ENCODE measurements at regions not wholly inside any gene's neighbourhood (a gene's known extent, or its start where the extent isn't known, plus 50 kb on each side); places are given as distances from the start of the nearest gene placed in this dataset.
"Not testable (repeated sequence)": the region's sequence is repeated elsewhere in the genome, so short reads cannot be mapped to it uniquely, and the experiment has no call there.

DNA sequence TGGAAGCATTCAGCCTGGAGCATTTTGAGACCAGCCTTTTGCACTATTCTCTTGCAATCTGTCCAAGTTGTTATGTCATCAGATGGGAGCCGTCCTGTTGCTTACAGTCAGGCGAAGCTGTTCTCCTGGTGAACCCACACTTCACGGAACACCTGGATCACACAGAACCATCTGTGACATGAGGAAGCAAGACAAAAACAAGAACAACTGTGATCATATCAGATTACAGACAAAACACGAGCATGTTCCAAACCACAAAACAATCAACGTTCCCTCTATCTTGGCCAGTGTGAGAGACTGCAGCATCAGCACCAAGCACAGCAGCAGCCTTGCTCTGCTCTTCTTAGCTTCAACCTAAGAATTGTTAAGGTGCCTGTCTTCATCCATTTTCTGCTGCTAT lies 180.5 kb upstream of the SFSWAP start:
- DNase-seq = peak; percentile 5

DNA sequence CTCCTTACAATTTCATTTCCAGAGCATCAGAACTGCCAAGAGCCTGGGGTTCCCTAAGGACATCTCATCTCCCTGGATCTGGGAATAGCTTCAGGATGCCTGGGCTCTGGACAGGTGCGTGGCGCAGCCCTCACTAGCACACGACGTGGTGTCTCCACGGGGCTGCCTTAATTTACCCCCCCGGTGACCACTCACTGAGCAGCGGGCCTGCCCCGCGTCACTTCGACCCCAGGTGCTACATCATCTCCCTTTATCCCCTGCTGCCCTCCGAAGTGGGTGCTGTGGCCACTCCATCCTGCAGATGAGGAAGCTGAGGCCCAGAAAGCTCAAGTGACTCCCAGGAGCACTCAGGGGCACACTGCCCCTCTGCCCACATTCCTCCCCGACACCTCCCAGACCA lies 177.8 kb upstream of the SFSWAP start:
- DNase-seq = no peak

DNA sequence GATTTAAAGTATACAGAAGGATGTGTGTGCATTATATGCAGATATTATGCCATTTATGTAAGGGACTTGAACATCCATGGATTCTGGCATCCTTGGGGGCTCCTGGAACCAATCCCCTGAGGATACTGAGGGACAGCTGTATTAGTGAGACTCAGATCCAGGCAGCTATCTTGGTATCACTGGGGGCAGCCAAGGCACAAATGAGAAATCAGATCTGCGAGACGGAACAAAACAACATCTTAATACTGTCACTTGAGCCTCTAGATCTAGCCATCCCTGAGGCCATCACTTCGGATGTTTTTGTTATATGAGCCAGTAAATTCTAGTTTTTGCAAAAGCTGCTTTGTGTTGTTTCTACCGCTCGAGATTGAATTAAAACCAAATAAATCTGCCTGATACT lies 175.1 kb upstream of the SFSWAP start:
- no peak for DNase-seq

DNA sequence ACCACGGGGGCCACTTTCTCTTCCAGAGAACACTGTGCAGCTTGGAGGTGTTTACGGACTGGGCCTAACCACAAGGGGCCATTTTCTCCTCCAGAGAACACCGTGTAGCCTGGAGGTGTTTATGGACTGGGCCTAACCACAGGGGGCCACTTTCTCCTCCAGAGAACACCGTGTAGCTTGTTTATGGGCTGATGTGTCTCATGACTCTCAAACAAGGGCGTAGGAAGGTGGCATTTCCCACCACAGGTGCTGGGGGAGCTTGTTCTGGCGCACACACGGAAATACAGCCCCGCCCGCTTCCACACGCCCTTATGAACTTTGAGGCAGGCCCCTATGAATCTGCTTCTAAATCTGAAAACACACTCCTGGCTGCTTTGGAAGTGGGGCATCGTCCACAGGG lies 174.6 kb upstream of the SFSWAP start:
- no peak for DNase-seq

DNA sequence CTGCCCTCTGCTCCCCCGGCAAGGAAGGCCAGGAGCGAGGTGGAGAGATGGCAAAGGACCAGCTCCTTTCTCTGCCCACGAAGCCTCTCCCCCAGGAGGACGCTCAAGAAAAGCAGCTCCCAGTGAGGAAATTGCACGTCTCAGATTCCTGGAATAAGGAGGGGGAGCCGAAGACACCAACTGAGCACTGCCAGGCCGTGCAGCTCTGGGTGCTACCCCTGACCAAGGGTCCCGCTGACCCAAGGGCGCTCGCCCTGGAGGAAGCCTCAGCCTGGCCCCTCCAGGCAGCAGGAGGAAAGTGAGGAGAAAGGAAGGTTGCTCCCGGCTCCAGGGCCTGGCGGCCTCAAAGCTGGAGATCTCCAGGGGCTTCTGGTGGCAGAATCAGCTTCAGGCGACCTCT lies 174.1 kb upstream of the SFSWAP start:
- DNase-seq = no peak

DNA sequence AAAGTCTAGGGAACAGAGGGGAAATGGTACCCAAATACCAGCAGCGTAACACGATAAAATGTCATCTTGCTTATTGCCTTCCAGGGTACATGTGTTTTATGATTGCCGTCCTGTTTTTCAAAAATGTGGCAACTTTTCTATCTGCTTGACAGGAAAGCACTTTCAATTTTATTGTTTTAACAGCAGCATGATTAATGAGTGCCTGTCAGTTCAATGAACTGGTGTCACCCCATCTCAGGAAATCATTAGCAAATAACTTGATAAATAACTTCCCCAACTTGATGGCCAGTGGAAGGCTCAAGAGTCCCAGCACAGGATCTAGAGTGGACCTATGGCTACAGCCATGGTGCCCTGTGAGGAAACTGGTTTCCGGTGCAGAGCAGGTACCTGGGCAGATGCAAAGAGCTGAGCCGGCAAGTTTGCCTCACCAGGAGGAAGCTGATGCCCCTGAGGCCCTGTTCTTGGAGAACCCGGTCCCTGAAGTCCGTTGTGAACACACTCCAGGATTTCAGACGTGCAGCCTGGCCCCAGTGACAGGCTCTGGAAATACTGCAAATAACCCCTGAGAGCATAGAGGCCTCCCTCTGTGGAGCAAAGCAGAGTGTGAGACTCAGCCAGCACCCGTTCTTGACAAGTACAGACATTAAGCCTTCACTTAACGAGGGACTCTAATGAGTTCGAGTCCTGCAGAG lies 173.5 kb upstream of the SFSWAP start:
- no peak for DNase-seq

DNA sequence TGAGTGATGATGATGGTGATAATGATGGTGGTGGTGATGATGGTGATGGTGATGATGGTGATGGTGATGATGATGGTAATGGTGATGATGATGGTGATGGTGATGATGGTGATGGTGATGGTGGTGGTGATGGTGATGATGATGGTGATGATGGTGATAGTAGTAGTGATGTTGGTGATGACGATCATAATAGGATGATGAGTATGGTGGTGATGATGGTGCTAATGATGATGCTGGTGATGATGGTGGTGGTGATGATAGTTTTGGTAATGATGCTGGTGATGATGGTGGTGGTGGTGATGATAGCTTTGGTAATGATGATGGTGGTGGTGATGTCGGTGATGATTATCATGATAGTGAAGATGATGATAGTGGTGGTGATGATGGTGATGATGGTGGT lies 171.5 kb upstream of the SFSWAP start:
- no peak for DNase-seq

DNA sequence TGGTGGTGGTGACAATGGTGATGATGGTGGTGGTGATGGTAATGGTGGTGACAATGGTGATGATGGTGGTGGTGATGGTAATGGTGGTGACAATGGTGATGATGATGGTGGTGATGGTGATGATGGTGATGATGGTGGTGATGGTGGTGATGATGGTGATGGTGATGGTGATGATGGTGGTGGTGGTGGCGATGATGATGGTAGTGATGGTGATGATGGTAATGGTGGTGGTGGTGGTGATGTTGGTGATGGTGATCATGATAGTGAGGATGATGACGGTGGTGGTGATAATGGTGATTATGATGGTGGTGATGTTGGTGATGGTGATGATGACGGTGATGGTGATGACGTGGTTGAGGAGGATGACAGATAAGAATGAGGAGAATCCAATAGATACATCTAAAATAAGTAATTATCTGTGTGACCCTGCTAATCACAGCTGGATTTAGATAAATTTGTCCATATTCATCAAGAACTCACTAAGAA lies 170.7 kb upstream of the SFSWAP start:
- no peak for DNase-seq

DNA sequence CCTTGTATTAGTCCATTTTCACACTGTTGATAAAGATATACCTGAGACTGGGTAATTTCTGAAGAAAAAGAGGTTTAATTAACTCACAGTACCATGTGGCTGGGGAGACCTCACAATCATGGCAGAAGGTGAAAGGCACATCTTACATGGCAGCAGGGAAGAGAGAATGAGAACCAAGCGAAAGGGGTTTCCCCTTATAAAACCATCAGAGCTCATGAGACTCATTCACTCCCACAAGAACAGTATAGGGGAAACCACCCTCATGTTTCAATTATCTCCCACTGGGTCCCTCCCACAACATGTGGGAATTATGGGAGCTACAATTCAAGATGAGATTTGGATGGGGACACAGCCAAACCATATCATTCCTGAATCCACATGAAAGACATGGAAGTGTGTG lies 169.4 kb upstream of the SFSWAP start:
- DNase-seq = not testable (repeated sequence)

DNA sequence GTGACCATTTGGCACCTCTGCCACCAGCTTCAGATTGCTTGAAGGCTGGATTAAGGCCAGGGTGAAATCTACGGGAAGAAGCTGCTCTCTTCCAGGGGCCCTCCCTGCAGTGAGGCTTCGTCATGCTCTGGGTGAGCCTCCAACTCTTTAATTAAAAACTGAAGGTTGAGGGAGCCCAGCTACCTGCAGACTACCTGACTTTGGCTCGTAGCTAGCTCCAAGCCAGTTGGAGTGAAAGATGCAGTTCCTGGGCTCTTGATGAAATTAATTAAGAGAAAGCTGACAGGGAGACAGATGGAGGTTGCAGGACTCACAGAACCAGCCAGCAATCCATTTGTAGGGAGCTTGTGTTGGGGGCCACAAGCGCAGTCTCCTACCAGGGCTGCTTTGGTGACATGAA lies 168.5 kb upstream of the SFSWAP start:
- no peak for DNase-seq

DNA sequence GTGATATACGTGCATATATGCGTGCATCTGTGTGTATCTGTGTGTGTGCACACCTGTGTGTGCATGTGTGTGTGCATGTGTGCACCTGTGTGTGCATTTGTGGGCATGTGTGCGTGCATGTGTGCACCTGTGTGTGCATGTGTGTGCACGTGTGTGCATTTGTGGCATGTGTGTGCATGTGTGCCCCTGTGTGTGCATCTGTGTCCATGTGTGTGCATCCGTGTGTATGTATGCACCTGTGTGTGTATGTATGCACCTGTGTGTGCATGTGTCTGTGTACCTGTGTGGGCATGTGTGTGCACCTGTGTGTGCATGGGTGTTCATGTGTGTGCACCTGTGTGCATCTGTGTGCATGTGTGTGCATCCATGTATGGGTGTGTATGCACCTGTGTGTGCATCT lies 167.8 kb upstream of the SFSWAP start:
- no peak for DNase-seq

DNA sequence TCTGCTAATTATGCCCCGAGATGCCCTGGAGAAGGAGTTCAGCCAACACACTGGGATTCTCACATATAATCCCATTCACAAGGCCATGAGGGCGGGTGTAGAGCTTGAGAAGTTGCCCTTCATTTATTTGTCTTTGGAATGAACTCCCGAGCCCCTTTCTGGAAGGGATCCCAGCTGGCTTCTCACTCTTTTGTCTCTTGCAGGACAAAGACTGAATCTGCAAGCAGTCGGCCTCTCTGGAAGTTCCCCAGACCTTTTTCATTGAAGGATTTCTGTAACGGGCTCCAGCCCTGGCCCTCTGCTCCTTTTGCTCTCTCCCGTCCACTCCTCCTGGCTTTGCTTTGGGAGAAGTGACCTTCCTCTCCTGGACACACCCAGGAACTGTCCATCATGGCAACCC lies 163.3 kb upstream of the SFSWAP start:
- DNase-seq = no peak

DNA sequence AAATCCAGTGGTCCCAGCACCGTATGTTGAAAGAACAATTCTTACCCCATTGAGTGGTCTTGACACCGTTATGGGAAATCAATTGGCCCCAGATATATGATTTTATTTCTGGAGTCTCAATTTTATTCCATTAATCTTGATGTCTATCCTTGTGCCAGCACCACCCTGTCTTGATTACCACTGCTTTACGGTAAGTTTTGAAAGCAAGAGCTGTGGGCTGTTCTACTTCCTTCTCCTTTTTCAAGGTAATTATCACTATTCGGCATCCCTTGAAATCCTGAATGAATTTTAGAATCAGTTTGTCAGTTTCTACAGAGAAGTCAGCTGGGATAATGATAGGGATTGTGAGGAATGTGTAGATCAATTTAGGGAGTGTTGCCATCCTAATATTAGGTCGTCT lies 160.8 kb upstream of the SFSWAP start:
- DNase-seq = no peak

DNA sequence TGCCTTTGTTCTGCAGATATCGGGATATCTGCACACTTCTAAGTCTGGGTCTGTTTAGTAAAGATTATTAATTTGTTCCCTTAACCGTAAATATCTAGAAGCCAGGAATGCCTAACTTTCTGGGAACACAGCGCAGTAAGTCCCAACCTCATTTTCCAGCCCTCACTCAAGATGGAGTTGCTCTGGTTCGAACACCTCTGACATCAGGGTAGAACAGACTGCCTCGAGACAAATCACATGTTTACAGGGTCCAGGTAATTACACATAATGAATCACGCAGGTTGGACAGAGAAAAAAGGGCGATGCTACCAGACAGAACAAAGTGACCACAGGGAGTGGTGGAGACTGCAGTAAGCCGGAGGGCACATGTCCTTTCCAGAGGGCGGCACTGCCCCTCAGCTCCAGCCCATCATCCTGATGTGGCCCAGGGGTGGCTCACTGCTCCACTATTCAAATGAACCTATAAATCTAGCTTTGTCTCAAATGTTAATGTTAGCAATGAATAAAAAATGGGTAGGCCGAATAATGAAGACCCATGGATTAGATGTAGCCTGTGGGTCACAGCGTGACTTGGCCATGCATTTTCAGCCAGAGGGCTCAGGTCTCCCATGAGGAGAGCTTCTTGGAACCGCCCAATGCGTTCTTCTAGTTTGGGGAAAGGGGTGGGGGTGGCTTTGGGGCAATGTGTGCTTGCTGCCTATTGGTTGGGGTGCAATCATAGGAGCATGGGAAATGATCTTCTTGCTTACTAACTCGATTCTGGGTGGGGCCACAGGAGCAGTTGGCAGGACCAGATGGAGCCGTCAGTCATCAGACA lies 159.0 kb upstream of the SFSWAP start:
- no peak for DNase-seq

DNA sequence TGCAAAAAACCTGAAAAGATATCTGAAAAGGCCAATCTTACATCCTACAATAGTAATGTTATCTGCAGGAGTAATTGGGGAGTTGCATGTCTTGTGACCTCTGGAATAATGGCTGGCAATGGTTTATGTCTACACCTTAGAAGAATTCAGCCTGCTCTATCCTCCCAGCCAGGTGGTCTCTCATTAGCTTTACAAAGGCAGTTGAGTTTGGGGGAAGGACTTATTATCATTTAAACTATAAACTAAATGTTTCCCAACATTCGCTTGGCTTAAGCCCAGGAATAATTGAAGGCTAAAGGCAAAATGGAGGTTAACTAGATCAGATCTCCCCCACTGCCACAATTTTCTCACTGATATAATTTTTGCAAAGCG lies 158.4 kb upstream of the SFSWAP start:
- DNase-seq = no peak

DNA sequence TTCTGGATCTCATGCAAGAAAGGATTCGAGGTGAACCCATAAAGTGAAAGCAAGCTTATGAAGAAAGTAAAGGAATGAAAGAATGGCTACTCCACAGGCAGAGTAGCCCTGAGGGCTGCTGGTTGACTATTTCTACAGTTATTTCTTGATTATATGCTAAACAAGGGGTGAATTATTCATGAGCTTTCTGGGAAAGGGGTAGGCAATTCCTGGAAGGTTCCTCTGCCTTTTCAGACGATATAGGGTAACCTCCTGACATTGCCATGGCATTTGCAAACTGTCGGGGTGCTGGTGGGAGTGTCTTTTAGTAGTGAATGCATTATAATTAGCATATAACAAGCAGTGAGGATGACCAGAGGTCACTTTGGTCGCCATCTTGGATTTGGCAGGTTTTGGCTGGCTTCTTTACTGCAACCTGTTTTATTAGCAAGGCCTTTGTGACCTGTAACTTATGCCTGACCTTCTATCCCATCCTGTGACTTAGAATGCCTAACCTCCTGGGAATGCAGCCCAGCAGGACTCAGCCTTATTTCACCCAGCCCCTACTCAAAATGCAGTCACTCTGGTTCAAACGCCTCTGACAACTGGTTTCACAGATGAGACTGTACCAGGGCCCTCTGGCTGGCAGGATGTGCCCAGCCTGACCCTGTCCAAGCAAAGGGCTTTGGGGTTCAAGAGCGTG lies 157.7 kb upstream of the SFSWAP start:
- no peak for DNase-seq

DNA sequence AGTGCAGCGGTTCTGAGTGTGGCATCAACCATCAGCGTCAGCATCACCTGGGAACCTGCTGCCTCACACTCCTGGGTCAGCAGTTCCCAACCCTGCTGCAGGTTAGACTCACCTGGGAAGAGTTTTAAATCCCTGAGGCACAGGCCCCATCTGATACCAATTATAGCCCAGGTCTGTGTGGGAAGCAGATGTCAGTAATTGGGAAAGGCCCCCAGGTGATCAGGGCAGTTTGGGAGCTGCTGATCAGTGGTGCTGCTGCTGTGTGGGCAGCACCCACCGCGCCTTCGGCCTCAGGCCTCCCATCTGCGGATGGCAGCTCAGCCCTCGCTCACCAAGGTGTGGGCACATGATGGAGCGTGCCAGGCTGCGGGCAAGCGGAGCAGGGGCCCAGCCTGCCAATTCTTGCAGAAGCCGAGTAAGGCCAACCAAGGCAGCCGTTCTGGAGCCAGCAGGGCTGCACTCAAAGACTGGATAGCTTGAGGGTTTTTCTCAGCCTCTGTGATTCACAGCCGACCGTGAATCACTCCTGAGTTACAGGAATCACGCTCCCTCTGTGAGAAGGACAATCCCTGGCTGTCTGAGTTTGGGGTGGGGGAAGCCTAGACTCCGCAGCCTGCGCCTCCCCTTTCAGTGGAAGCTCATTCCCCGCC lies 155.6 kb upstream of the SFSWAP start:
- DNase-seq = no peak

DNA sequence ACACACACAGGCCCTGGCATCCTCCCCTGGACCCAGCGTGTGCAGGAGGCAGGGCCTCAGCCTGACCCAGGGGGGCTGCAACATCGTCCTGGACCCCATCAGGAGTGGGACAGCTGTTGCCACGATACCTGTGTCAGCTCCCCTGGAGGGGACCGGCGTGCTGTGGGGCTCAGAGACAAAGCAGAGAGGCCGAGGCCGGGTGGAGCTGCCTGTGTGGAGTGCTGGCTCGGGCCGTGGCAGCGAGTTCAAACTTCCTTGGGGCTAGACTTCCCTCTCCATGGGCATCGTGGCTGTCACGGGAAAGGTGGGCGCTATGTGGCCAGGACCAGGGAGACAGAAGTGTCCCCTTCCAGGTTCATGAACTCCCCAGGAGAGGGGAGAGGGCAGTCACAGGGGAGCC lies 155.0 kb upstream of the SFSWAP start:
- DNase-seq = no peak

DNA sequence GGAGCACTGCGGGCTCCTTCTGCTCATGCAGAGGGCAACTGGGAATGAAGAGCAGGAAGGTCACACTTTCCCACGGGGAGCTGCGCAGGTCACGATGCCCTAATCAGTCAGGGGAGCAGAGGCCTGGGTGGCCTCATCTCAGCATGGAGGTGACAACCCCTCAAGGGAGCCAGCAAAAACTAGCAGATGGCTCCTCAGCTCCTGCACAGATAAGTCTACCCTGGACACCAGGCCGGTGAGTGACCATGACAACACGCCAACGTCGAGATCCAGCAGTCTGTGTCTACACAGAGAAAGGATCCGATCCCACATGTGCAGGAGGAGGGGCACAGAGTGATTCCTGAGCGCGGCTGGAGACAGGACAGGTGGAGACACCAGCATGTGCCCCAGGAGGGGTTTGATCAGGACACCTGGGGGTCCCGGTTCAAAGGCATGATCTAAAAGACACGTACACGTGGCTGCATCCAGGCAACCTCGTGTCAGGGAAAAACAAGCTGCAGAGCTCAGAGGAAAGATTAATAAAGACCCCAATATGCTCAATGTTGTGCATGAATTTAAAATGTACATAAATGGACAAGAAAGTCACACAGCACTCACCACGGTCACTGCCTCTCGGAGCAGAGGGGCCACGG lies 153.7 kb upstream of the SFSWAP start:
- no peak for DNase-seq

DNA sequence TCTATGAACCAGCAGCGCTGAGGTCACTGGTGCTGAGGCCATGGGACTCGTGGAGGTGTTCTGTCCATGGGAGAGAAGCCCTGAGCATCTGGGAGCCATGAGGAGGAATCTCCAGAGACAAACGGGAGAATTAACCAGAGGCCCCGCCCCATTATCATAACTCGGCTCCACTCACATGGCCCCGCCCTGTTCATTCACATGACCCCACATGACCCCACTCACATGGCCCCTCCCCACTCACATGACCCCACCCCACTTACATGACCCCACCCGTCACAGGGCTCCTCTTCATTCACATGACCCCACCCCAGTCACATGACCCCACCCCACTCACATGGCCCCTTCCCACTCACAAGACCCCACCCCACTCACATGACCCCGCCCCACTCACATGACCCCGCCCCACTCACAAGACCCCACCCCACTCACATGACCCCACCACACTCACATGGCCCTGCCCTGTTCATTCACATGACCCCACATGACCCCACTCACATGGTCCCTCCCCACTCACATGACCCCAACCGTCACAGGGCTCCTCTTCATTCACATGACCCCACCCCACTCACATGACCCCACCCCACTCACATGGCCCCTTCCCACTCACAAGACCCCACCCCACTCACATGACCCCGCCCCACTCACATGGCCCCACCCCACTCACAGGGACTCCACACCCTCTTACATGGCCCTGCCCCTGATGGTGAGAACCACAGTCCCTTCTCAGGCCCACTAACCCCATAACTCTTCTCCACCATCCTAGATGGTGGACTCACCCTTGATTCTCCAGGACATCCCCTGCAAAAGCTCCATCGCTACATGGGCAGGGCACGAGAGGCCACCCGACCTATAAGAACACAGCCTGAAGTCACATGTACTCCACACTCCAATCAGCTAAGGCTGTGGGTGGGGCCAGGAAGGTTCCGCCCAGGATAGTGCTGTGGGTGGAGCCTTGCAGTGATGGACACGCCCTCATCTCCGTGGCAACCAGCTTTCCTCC lies 151.1 kb upstream of the SFSWAP start:
- no peak for DNase-seq

DNA sequence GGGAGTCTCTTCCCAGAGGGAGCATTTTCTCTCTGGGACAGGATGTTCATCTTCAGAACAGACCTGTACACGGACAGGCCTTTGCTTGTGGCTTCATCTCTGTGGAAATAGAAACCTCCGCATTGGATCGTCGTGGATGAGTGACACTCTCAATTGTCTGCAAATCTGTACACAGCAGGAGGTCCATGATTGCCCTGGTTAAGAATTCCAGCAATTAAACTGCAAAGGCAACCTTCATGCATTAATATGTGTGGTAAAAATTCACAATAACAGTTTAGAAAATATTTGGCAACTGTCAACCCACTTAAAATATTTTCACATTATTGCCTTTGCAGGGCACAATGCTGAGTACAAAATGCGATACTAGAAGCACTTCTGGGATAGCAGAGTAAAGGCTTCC lies 149.8 kb upstream of the SFSWAP start:
- DNase-seq = no peak
